ENCODE measurements at regions not wholly inside any gene's neighbourhood (a gene's known extent, or its start where the extent isn't known, plus 50 kb on each side); places are given as distances from the start of the nearest gene placed in this dataset.

DNA sequence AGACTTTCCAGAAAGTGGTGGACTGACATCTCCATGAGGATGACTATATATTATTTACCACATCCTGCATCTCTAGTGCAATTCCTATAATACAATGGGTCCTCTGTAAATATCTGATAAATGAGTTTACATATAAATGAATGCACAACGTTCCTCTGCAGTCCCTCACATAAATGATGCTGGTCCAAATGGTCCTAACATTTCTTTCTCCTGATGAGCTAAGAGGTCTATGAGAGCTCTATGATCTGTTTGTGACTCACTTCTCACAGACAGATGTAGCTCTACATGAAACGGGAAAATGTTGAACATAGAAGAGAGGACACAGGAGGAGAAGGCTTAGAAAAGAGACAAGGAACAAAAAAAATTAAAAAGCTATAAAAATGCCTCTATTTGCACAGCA lies 201.2 kb upstream of the PIK3C3 start (continued):
- TF ChIP-seq, protein P1, sequence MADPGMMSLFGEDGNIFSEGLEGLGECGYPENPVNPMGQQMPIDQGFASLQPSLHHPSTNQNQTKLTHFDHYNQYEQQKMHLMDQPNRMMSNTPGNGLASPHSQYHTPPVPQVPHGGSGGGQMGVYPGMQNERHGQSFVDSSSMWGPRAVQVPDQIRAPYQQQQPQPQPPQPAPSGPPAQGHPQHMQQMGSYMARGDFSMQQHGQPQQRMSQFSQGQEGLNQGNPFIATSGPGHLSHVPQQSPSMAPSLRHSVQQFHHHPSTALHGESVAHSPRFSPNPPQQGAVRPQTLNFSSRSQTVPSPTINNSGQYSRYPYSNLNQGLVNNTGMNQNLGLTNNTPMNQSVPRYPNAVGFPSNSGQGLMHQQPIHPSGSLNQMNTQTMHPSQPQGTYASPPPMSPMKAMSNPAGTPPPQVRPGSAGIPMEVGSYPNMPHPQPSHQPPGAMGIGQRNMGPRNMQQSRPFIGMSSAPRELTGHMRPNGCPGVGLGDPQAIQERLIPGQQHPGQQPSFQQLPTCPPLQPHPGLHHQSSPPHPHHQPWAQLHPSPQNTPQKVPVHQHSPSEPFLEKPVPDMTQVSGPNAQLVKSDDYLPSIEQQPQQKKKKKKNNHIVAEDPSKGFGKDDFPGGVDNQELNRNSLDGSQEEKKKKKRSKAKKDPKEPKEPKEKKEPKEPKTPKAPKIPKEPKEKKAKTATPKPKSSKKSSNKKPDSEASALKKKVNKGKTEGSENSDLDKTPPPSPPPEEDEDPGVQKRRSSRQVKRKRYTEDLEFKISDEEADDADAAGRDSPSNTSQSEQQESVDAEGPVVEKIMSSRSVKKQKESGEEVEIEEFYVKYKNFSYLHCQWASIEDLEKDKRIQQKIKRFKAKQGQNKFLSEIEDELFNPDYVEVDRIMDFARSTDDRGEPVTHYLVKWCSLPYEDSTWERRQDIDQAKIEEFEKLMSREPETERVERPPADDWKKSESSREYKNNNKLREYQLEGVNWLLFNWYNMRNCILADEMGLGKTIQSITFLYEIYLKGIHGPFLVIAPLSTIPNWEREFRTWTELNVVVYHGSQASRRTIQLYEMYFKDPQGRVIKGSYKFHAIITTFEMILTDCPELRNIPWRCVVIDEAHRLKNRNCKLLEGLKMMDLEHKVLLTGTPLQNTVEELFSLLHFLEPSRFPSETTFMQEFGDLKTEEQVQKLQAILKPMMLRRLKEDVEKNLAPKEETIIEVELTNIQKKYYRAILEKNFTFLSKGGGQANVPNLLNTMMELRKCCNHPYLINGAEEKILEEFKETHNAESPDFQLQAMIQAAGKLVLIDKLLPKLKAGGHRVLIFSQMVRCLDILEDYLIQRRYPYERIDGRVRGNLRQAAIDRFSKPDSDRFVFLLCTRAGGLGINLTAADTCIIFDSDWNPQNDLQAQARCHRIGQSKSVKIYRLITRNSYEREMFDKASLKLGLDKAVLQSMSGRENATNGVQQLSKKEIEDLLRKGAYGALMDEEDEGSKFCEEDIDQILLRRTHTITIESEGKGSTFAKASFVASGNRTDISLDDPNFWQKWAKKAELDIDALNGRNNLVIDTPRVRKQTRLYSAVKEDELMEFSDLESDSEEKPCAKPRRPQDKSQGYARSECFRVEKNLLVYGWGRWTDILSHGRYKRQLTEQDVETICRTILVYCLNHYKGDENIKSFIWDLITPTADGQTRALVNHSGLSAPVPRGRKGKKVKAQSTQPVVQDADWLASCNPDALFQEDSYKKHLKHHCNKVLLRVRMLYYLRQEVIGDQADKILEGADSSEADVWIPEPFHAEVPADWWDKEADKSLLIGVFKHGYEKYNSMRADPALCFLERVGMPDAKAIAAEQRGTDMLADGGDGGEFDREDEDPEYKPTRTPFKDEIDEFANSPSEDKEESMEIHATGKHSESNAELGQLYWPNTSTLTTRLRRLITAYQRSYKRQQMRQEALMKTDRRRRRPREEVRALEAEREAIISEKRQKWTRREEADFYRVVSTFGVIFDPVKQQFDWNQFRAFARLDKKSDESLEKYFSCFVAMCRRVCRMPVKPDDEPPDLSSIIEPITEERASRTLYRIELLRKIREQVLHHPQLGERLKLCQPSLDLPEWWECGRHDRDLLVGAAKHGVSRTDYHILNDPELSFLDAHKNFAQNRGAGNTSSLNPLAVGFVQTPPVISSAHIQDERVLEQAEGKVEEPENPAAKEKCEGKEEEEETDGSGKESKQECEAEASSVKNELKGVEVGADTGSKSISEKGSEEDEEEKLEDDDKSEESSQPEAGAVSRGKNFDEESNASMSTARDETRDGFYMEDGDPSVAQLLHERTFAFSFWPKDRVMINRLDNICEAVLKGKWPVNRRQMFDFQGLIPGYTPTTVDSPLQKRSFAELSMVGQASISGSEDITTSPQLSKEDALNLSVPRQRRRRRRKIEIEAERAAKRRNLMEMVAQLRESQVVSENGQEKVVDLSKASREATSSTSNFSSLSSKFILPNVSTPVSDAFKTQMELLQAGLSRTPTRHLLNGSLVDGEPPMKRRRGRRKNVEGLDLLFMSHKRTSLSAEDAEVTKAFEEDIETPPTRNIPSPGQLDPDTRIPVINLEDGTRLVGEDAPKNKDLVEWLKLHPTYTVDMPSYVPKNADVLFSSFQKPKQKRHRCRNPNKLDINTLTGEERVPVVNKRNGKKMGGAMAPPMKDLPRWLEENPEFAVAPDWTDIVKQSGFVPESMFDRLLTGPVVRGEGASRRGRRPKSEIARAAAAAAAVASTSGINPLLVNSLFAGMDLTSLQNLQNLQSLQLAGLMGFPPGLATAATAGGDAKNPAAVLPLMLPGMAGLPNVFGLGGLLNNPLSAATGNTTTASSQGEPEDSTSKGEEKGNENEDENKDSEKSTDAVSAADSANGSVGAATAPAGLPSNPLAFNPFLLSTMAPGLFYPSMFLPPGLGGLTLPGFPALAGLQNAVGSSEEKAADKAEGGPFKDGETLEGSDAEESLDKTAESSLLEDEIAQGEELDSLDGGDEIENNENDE (IDR thresholded peaks at IDR 0.05; ENCODE audit: insufficient replicate concordance, low read length): no peak
- TF ChIP-seq NRF1 (IDR thresholded peaks at IDR 0.05; ENCODE audit: low read depth, low read length) (no peak), KDM1A (IDR thresholded peaks at IDR 0.05; ENCODE audit: borderline replicate concordance, low read length) (no peak), SP4 (IDR thresholded peaks at IDR 0.05; ENCODE audit: low read length) (no peak)

Data from H1 (cell line).